H9 (cell line): ENCODE measurements at regions not wholly inside any gene's neighbourhood (a gene's known extent, or its start where the extent isn't known, plus 50 kb on each side); places are given as distances from the start of the nearest gene placed in this dataset.

Experiments used
- DNase-seq: peaks from one replicate; pipeline ENCODE4 v3.0.0-alpha.2; 2017
- H2AFZ ChIP-seq: one replicate; pipeline ENCODE4 v1.6.1; 2013; ENCODE audit warnings: mild to moderate bottlenecking, low read length, control low read depth, moderate library complexity
- H2AK5ac ChIP-seq: 2 replicates; pipeline ENCODE4 v1.6.1; 2013; ENCODE audit warnings: low read length, control low read depth, mixed read lengths; ENCODE audit not compliant: insufficient read length
- H2BK120ac ChIP-seq: one replicate; pipeline ENCODE4 v1.6.1; 2013; ENCODE audit warnings: low read depth, mild to moderate bottlenecking, low read length, control low read depth, inconsistent platforms; ENCODE audit not compliant: poor library complexity, severe bottlenecking
- H2BK12ac ChIP-seq: 2 replicates; pipeline ENCODE4 v1.6.1; 2013; ENCODE audit warnings: low read length, control low read depth, mixed read lengths, low read depth; ENCODE audit not compliant: insufficient read length
- H2BK15ac ChIP-seq: 2 replicates; pipeline ENCODE4 v1.6.1; 2013; ENCODE audit warnings: low read depth, low read length, control low read depth
- H2BK20ac ChIP-seq: one replicate; pipeline ENCODE4 v1.6.1; 2013; ENCODE audit warnings: low read depth, mild to moderate bottlenecking, low read length, control low read depth, inconsistent platforms; ENCODE audit not compliant: poor library complexity, severe bottlenecking
- H2BK5ac ChIP-seq: 2 replicates; pipeline ENCODE4 v1.6.1; 2013; ENCODE audit warnings: low read length, control low read depth, mixed read lengths; ENCODE audit not compliant: insufficient read length
- H3K14ac ChIP-seq: 2 replicates; pipeline ENCODE4 v1.6.1; 2013; ENCODE audit warnings: low read length, control low read depth; ENCODE audit not compliant: insufficient read depth
- H3K18ac ChIP-seq: 2 replicates; pipeline ENCODE4 v1.6.1; 2013; ENCODE audit warnings: low read depth, mild to moderate bottlenecking, mixed read lengths, low read length, control low read depth; ENCODE audit not compliant: insufficient read length
- H3K23ac ChIP-seq: 2 replicates; pipeline ENCODE4 v1.6.1; 2013; ENCODE audit warnings: low read length, control low read depth, mixed read lengths, low read depth; ENCODE audit not compliant: insufficient read length
- H3K23me2 ChIP-seq: 2 replicates; pipeline ENCODE4 v1.6.1; 2013; ENCODE audit warnings: low read depth, mild to moderate bottlenecking, mixed read lengths, low read length, control low read depth; ENCODE audit not compliant: insufficient read length, poor library complexity, severe bottlenecking
- H3K27ac ChIP-seq: 2 replicates; pipeline ENCODE4 v1.5.1; 2013; ENCODE audit warnings: low read length, control low read depth, mixed read lengths, low read depth; ENCODE audit not compliant: insufficient read length
- H3K27me3 ChIP-seq: 2 replicates; pipeline ENCODE4 v1.6.1; 2013; ENCODE audit warnings: low read length, control low read depth, inconsistent platforms; ENCODE audit not compliant: insufficient read depth
- H3K4ac ChIP-seq: 2 replicates; pipeline ENCODE4 v1.6.1; 2013; ENCODE audit warnings: low read depth, mild to moderate bottlenecking, control low read depth, inconsistent platforms, low read length, moderate library complexity
- H3K4me1 ChIP-seq: 2 replicates; pipeline ENCODE4 v1.6.1; 2013; ENCODE audit warnings: low read length, control low read depth, inconsistent platforms; ENCODE audit not compliant: insufficient read depth
- H3K4me2 ChIP-seq: 2 replicates; pipeline ENCODE4 v1.6.1; 2013; ENCODE audit warnings: low read length, control low read depth, mixed read lengths; ENCODE audit not compliant: insufficient read length, insufficient read depth
- H3K56ac ChIP-seq: 2 replicates; pipeline ENCODE4 v1.6.1; 2013; ENCODE audit warnings: low read depth, mild to moderate bottlenecking, mixed read lengths, low read length, control low read depth; ENCODE audit not compliant: insufficient read length
- H3K79me1 ChIP-seq: 2 replicates; pipeline ENCODE4 v1.6.1; 2013; ENCODE audit warnings: low read depth, mild to moderate bottlenecking, moderate library complexity, low read length, control low read depth, inconsistent platforms; ENCODE audit not compliant: insufficient read depth, poor library complexity, severe bottlenecking
- H3K79me2 ChIP-seq: 2 replicates; pipeline ENCODE4 v1.6.1; 2013; ENCODE audit warnings: low read length, control low read depth, inconsistent platforms; ENCODE audit not compliant: insufficient read depth
- H3K9ac ChIP-seq: 2 replicates; pipeline ENCODE4 v1.6.1; 2013; ENCODE audit warnings: low read length, control low read depth, mixed read lengths; ENCODE audit not compliant: insufficient read length; ENCODE audit errors: extremely low read depth
- H3K9me3 ChIP-seq: one replicate; pipeline ENCODE4 v1.6.1; 2013; ENCODE audit warnings: low read depth, low read length, inconsistent platforms; ENCODE audit not compliant: control insufficient read depth
- H3T11ph ChIP-seq: one replicate; pipeline ENCODE4 v1.6.1; 2013; ENCODE audit warnings: mild to moderate bottlenecking, low read length, control low read depth, inconsistent platforms
- H4K20me1 ChIP-seq: one replicate; pipeline ENCODE4 v1.6.1; 2013; ENCODE audit not compliant: control insufficient read depth, insufficient read length, insufficient read depth
- H4K5ac ChIP-seq: 2 replicates; pipeline ENCODE4 v1.6.1; 2013; ENCODE audit warnings: low read depth, mild to moderate bottlenecking, mixed read lengths, low read length, control low read depth; ENCODE audit not compliant: insufficient read length
- H4K8ac ChIP-seq: replicated peaks from 2 replicates; pipeline ENCODE4 v1.6.1; 2013; ENCODE audit warnings: low read length, control low read depth, mixed read lengths, low read depth; ENCODE audit not compliant: insufficient read length
- H4K91ac ChIP-seq: 2 replicates; pipeline ENCODE4 v1.6.1; 2013; ENCODE audit warnings: low read depth, mild to moderate bottlenecking, moderate library complexity, mixed read lengths, low read length, control low read depth; ENCODE audit not compliant: insufficient read length
- H3K27ac Mint-ChIP-seq, 3 experiments: 2 replicates in 2 of 3; 3 replicates in 1 of 3; pipeline ENCODE4 v1.8.0; 2020 to 2021; ENCODE audit warnings: mixed read lengths in 3 of 3, mild to moderate bottlenecking in 1 of 3, moderate library complexity in 1 of 3
- H3K27me3 Mint-ChIP-seq: 2 replicates; pipeline ENCODE4 v1.8.0; 2021; ENCODE audit warnings: low read depth, mild to moderate bottlenecking, moderate library complexity, mixed read lengths
- H3K36me3 Mint-ChIP-seq, 3 experiments: 2 replicates in 2 of 3; 3 replicates in 1 of 3; pipeline ENCODE4 v1.8.0; 2020 to 2021; ENCODE audit warnings: low read depth in 3 of 3, mixed read lengths in 3 of 3; ENCODE audit not compliant: insufficient read depth in 1 of 3
- H3K4me1 Mint-ChIP-seq, 2 experiments: 2 replicates each; pipeline ENCODE4 v1.8.0; 2020; ENCODE audit warnings: mixed read lengths in 2 of 2
- H3K4me3 Mint-ChIP-seq, 2 experiments: 2 replicates in 1 of 2; 3 replicates in 1 of 2; pipeline ENCODE4 v1.8.0; 2020 to 2021; ENCODE audit warnings: mild to moderate bottlenecking in 2 of 2, mixed read lengths in 2 of 2, moderate library complexity in 1 of 2
- H3K9me3 Mint-ChIP-seq, 2 experiments: 2 replicates in 1 of 2; 3 replicates in 1 of 2; pipeline ENCODE4 v1.8.0; 2020; ENCODE audit warnings: mild to moderate bottlenecking in 2 of 2, mixed read lengths in 2 of 2, moderate library complexity in 1 of 2
- CTCF ChIP-seq: fragments of 200-600 bp; sonication (generic); conservative IDR thresholded peaks from 3 replicates; pipeline ENCODE4 v1.8.0; 2021; ENCODE audit warnings: antibody characterized with exemption, mild to moderate bottlenecking
- WGBS: extraction: QIAGEN DNeasy Blood & Tissue Kit; methylation state at CpG from one replicate; pipeline ENCODE4 v1.1.7; 2013; ENCODE audit warnings: missing lambda C conversion rate, low lambda C conversion rate, mixed read lengths; ENCODE audit not compliant: insufficient read length; ENCODE audit errors: extremely low coverage; 5-methylcytosine and 5-hydroxymethylcytosine counted together

- Histone ChIP-seq H4K8ac (no peak overlapping the region), H3K23ac (no peak overlapping the region), H2BK12ac (no peak overlapping the region), H3K56ac (no peak overlapping the region), H3K4me1 (no peaks in the 10 kb centered on the region), H3K9me3 (no peaks in the 10 kb centered on the region), H4K5ac (no peak overlapping the region), H3K4ac (no peak overlapping the region), H3K9ac (no peak overlapping the region), H2BK120ac (no peak overlapping the region), H3K23me2 (no peaks in the 10 kb centered on the region), H3K14ac (no peak overlapping the region), H3K27ac (no peak overlapping the region), H2BK5ac (no peak overlapping the region), H2AFZ (no peak overlapping the region), H3K18ac (no peak overlapping the region), H3K4me2 (no peak overlapping the region), H3K27me3 (no peaks in the 10 kb centered on the region), H2BK20ac (no peak overlapping the region), H3K79me1 (no peaks in the 10 kb centered on the region), H3K79me2 (no peaks in the 10 kb centered on the region), H2BK15ac (no peak overlapping the region), H2AK5ac (no peak overlapping the region), H4K91ac (no peak overlapping the region), H3T11ph (no peak overlapping the region), H4K20me1 (no peaks in the 10 kb centered on the region)
- Mint-ChIP-seq H3K4me3 (no peak overlapping the region; a peak in 1 of 5 replicates), H3K27ac (no peak overlapping the region), H3K27me3 (peaks cover 24% of the 10 kb centered on the region), H3K36me3 (peaks cover 0 to 13% (median 6%) of the 10 kb centered on the region in 3 experiments; a peak in 4 of 7 replicates), H3K9me3 (peaks cover 10 to 15% of the 10 kb centered on the region in 2 experiments), H3K4me1 (peaks cover 7 to 9% of the 10 kb centered on the region in 2 experiments)
- no peak for DNase-seq
- WGBS: no CpG with 5 or more reads among the region's 2 CpGs
- no peak for TF ChIP-seq CTCF
Observed at GRCh38 chr10:120971671-120972070, 120.5 kb downstream of the WDR11 start.
